Keratinocyte (primary cell): ENCODE measurements at regions not wholly inside any gene's neighbourhood (a gene's known extent, or its start where the extent isn't known, plus 50 kb on each side); places are given as distances from the start of the nearest gene placed in this dataset.
A peak's percentile ranks its signal among the peaks of the same experiment; 100 is the strongest.

Source experiments
- CTCF ChIP-seq, 3 experiments: IDR thresholded peaks in 1 of 3; conservative IDR thresholded peaks in 1 of 3; optimal IDR thresholded peaks in 1 of 3; 2 replicates in 2 of 3; 3 replicates in 1 of 3; pipeline versions ENCODE3 to v1.5.1; 2011; ENCODE audit warnings: low read length in 3 of 3, mild to moderate bottlenecking in 3 of 3, moderate library complexity in 2 of 3, control low read depth in 1 of 3, inconsistent platforms in 1 of 3; ENCODE audit not compliant: insufficient read depth in 2 of 3; ENCODE audit errors: extremely low read depth in 1 of 3
- EZH2 ChIP-seq: IDR thresholded peaks from one replicate; pipeline ENCODE4 v1.6.1; 2012; ENCODE audit warnings: inconsistent platforms, mild to moderate bottlenecking, low read length, moderate library complexity

DNA sequence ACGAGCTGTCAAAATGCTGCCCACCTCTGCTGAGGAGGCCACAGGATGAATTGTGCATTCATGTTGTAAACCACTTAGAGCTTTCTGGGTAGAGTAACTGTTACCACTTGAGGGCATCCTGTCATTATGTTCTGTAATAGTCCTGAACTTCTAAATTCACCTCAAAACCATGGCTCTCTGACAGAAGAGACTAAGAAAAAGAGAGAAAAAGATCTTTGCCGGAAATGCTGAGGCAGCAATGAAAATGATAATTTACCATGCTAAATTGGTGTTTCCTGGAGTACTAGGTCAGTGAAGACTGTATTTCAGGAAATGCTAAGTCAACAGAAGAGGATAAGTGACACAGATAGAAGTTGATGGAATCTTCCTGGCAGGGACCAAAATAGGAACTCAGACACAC is 942.3 kb upstream of the SLIT2 start:
- TF ChIP-seq CTCF (optimal IDR thresholded peaks at IDR 0.05 in 1 of 3, IDR thresholded peaks at IDR 0.05 in 1 of 3, conservative IDR thresholded peaks at IDR 0.05 in 1 of 3; ENCODE audit: extremely low read depth in 1 of 3, insufficient read depth in 2 of 3, low read length in 3 of 3) (peak; percentile 33 to 34 (median 33)), EZH2 (no peak)
